ENCODE measurements at regions not wholly inside any gene's neighbourhood (a gene's known extent, or its start where the extent isn't known, plus 50 kb on each side); places are given as distances from the start of the nearest gene placed in this dataset.

DNA sequence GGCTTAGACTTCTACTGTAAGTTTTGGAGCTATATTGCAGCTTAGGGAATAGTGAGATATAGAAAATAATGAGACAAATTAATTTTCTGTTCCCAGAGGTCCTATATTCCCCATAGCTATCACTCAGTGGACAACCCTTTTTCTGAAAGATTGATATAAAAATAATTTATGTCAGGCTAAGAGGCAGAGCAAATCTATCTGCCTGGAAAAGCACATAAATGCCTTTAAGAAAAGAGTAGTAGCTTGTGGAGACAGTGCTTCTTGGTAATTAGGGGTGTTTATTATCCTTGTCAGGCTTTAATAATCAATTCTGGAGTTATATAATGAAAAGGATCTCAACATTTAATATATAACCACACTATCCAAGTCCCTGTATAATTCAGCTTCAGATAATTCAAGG is 1162.8 kb upstream of the PCDH20 start:
- no peaks in the 10 kb centered on the region for H3K9me3 ChIP-seq (ENCODE audit: control insufficient read depth, insufficient read depth, low read length)
- TF ChIP-seq, protein P1, sequence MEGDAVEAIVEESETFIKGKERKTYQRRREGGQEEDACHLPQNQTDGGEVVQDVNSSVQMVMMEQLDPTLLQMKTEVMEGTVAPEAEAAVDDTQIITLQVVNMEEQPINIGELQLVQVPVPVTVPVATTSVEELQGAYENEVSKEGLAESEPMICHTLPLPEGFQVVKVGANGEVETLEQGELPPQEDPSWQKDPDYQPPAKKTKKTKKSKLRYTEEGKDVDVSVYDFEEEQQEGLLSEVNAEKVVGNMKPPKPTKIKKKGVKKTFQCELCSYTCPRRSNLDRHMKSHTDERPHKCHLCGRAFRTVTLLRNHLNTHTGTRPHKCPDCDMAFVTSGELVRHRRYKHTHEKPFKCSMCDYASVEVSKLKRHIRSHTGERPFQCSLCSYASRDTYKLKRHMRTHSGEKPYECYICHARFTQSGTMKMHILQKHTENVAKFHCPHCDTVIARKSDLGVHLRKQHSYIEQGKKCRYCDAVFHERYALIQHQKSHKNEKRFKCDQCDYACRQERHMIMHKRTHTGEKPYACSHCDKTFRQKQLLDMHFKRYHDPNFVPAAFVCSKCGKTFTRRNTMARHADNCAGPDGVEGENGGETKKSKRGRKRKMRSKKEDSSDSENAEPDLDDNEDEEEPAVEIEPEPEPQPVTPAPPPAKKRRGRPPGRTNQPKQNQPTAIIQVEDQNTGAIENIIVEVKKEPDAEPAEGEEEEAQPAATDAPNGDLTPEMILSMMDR (IDR thresholded peaks at IDR 0.05; ENCODE audit: low read depth, low read length): no peak
- no peak overlapping the region for H3K4me3 ChIP-seq (ENCODE audit: low read depth, low read length)
- ChIA-PET CTCF (interaction anchor here (1.1 kb wide), 1 partner anchor 65 kb away, joined by 3 read pairs; no protein-coding TSS in a partner anchor), POLR2A (no interaction called here)
- H3K27me3 ChIP-seq (ENCODE audit: control insufficient read depth, insufficient read depth, low read length): no peaks in the 10 kb centered on the region
- no peak for DNase-seq (ENCODE audit: low read depth, low spot score)
- H3K27ac ChIP-seq (ENCODE audit: low read depth, low read length): no peak overlapping the region

DNA sequence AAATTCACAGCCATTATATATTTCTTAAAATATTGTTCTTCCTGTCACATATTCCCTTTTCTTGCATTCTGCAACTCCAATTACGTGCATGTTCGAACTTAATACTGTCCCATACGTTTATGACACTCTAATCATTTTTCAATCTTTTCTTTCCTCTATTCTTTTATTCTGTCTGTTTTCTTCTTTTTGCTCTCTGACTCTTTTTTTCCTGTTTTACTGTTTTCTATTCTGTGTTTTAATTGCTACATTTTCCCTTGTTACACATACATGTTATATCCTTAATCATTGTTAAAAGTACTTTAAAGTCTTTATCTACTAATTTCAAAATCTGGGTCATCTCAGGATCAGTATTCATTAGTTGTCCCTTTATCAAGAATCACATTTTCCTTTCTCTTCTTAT is 1149.1 kb upstream of the PCDH20 start:
- H3K27ac ChIP-seq (ENCODE audit: low read depth, low read length): no peak overlapping the region
- DNase-seq (ENCODE audit: low read depth, low spot score): no peak
- H3K27me3 ChIP-seq (ENCODE audit: control insufficient read depth, insufficient read depth, low read length): no peaks in the 10 kb centered on the region
- no peaks in the 10 kb centered on the region for H3K9me3 ChIP-seq (ENCODE audit: control insufficient read depth, insufficient read depth, low read length)
- H3K4me3 ChIP-seq (ENCODE audit: low read depth, low read length): no peak overlapping the region
- TF ChIP-seq, protein P1 (IDR thresholded peaks at IDR 0.05; ENCODE audit: low read depth, low read length): no peak
- POLR2A ChIA-PET: no interaction called here
- CTCF ChIA-PET: no interaction called here

DNA sequence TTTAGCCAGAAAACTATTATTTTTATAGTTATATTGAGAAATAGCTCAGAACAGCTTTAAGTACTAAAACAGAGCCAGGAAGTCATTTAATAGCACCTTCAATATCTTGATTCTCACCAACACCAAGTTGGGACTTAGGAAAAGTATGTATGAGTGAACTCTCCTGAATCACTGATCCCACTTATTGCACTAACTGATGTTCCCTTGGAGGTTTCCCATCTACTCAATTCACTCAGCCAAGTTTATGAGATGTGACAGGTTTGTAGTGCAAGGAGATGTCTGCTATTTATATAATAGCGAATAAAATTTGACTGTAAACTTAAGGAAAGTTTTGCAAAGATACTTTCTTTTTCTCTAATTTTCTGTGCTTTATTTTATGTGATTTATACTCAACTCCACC is 1147.6 kb upstream of the PCDH20 start:
- Histone ChIP-seq H3K9me3 (ENCODE audit: control insufficient read depth, insufficient read depth, low read length) (no peaks in the 10 kb centered on the region), H3K27me3 (ENCODE audit: control insufficient read depth, insufficient read depth, low read length) (no peaks in the 10 kb centered on the region), H3K4me3 (ENCODE audit: low read depth, low read length) (no peak overlapping the region), H3K27ac (ENCODE audit: low read depth, low read length) (no peak overlapping the region)
- CTCF ChIA-PET: no interaction called here
- no peak for DNase-seq (ENCODE audit: low read depth, low spot score)
- TF ChIP-seq, protein P1 (IDR thresholded peaks at IDR 0.05; ENCODE audit: low read depth, low read length): no peak
- POLR2A ChIA-PET: no interaction called here

DNA sequence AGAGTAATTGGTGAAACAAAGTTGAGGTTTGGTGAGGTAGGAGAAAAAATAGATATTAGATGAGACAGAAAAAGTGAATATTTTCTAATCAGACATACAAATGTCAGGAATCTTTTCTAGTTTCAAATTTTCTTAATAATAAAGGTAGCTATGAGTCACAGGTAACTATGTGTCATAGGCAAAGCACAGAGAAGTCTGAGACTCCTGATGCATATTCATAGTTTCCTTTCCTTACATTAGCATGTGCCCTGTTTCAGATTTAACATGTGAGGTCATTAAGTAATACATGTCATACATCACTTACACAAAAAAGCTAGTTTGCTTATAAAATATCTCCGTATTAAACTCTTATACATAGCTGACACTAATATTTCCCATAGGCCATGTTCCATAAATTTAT is 1141.3 kb upstream of the PCDH20 start:
- POLR2A ChIA-PET: no interaction called here
- Histone ChIP-seq H3K9me3 (ENCODE audit: control insufficient read depth, insufficient read depth, low read length) (no peaks in the 10 kb centered on the region), H3K27ac (ENCODE audit: low read depth, low read length) (no peak overlapping the region), H3K4me3 (ENCODE audit: low read depth, low read length) (no peak overlapping the region), H3K27me3 (ENCODE audit: control insufficient read depth, insufficient read depth, low read length) (no peaks in the 10 kb centered on the region)
- DNase-seq (ENCODE audit: low read depth, low spot score): no peak
- CTCF ChIA-PET: no interaction called here
- TF ChIP-seq, protein P1 (IDR thresholded peaks at IDR 0.05; ENCODE audit: low read depth, low read length): no peak

DNA sequence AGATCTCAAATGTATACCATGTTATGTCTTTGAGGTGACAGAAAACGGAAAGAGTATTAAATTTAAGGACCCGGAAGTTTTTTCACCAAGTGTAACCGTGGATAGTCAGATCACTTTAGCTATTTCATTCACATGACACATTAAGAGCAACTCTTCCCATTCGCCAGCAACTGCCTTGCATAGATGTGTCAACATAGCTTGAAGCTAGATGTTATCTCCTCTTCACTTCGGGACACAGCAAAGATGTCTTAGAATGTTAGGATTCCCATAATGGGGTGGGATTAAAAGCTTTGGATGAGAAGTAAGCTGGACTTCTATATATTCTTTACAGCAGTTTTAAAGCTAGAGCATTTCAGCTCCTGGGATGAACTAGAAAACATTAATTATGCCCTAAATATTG is 1135.9 kb upstream of the PCDH20 start:
- TF ChIP-seq, protein P1 (IDR thresholded peaks at IDR 0.05; ENCODE audit: low read depth, low read length): no peak
- no peak overlapping the region for H3K27ac ChIP-seq (ENCODE audit: low read depth, low read length)
- ChIA-PET POLR2A (no interaction called here), CTCF (interaction anchor here (1.0 kb wide), 1 partner anchor 1449 kb away, joined by 3 read pairs; no protein-coding TSS in a partner anchor)
- H3K4me3 ChIP-seq (ENCODE audit: low read depth, low read length): no peak overlapping the region
- DNase-seq (ENCODE audit: low read depth, low spot score): no peak
- no peaks in the 10 kb centered on the region for H3K9me3 ChIP-seq (ENCODE audit: control insufficient read depth, insufficient read depth, low read length)
- H3K27me3 ChIP-seq (ENCODE audit: control insufficient read depth, insufficient read depth, low read length): no peaks in the 10 kb centered on the region

Measured in AG04450 (cell line).